GM12874 (cell line): ENCODE measurements at regions not wholly inside any gene's neighbourhood (a gene's known extent, or its start where the extent isn't known, plus 50 kb on each side); places are given as distances from the start of the nearest gene placed in this dataset.

Experiments used
- TF ChIP-seq, protein P1 (sequence below): IDR thresholded peaks from 2 replicates; pipeline ENCODE4 v1.5.1; 2011; ENCODE audit warnings: low read depth, mild to moderate bottlenecking, control low read depth, low read length, moderate library complexity; ENCODE audit not compliant: insufficient read depth

DNA sequence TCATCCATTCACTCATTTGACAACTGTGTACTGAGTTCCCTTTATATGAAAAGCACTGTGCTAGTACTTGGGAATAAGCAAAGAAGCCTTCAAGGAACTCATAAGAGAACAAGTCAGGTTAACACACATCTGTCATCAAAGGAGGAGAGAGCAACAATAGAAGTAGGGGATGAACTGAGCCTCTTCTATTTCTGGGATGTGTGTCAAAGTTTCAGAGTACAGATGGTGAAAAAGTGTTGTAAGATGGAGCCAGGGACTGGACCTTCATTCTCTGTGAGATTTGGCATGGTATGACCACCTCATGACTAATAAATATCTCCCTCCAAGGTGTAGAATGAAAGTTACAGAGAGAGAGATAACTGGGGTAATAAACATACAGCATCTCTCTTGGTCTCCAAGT, 349.8 kb upstream of the PLET1 start:
- TF ChIP-seq, protein P1, sequence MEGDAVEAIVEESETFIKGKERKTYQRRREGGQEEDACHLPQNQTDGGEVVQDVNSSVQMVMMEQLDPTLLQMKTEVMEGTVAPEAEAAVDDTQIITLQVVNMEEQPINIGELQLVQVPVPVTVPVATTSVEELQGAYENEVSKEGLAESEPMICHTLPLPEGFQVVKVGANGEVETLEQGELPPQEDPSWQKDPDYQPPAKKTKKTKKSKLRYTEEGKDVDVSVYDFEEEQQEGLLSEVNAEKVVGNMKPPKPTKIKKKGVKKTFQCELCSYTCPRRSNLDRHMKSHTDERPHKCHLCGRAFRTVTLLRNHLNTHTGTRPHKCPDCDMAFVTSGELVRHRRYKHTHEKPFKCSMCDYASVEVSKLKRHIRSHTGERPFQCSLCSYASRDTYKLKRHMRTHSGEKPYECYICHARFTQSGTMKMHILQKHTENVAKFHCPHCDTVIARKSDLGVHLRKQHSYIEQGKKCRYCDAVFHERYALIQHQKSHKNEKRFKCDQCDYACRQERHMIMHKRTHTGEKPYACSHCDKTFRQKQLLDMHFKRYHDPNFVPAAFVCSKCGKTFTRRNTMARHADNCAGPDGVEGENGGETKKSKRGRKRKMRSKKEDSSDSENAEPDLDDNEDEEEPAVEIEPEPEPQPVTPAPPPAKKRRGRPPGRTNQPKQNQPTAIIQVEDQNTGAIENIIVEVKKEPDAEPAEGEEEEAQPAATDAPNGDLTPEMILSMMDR = no peak

DNA sequence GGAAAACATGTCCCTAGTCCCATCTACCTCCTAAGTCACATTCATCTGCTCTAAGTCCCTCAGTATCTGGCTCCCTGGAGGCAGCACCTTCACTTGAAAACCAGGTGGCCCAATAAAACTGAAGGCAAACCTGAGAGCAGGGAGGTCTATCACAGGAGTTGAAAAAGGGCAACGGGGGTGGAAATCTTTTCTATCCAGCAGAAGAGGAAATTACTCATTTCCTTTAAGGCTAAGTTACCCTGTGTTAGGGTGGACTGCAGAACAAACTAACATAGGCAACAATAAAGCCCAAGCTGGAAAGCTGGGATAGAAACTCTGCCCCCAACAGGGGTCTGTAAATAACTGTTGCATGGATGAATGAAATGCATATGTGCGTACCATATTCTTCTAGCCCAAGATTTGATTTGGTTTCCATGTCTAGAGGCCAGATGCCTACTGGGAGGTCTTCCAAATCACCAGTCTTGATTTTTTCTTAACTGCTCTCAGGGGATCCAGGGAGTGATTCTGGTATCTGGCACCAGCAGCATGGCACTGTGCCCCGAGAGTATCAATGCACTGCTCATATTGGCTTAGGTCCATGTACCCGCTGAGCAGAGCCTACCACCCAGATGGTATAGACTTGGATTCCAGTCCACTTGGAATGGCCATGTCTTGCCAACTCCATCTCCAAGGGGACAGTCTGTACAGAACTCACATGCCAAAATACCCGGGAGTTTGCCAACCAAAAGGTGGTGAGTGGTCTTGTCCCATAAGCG, 350.0 kb upstream of the NCAM1 start:
- TF ChIP-seq, protein P1 = no peak

DNA sequence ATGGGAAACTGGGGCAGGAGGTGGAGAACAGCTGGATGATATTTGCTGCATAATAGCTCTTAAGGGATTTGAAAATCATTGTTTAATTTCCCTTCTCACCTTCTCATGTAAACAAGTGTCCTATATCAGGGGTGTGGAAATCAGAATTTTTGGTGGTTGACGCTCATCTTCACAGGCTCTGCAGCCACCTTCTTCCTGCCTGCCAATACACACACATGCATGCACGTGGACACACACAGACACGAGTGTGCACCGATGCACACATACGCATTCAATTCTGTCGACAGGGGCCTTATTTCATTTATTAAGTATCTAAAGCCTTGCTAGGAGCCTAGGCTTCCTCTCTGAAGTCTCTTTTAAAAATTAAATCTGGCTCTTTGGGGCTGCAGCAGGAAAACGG, 349.4 kb upstream of the NCAM1 start:
- TF ChIP-seq, protein P1 = no peak

DNA sequence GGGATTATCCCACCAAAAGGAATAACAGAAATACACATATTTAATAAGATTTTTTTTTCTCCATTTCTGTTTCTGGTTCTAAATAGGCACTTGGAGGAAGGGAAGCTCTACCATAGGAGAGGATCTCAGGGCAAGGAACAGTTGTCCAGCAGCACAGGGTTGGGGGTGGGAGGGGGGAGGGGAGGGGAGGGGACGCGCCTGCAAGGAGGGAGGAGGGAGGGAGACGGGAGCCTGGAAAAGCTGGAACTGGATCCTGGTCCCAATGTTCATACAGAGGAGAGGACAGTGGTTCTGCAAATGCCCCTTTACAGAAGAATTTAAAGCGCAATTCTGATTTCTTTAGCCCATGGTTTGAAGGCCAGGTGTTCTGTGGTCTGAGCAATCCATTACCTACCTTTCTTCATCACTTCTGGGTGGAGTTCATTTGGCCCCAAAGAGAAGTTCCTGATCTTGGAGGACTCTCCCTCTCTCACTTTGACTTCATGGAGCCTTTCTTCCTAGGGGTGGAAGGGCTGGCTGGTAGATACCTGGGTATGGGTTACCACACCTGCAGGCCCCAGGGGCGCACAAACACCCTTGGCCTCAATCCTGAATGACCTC, 348.9 kb upstream of the NCAM1 start:
- TF ChIP-seq, protein P1 = no peak

DNA sequence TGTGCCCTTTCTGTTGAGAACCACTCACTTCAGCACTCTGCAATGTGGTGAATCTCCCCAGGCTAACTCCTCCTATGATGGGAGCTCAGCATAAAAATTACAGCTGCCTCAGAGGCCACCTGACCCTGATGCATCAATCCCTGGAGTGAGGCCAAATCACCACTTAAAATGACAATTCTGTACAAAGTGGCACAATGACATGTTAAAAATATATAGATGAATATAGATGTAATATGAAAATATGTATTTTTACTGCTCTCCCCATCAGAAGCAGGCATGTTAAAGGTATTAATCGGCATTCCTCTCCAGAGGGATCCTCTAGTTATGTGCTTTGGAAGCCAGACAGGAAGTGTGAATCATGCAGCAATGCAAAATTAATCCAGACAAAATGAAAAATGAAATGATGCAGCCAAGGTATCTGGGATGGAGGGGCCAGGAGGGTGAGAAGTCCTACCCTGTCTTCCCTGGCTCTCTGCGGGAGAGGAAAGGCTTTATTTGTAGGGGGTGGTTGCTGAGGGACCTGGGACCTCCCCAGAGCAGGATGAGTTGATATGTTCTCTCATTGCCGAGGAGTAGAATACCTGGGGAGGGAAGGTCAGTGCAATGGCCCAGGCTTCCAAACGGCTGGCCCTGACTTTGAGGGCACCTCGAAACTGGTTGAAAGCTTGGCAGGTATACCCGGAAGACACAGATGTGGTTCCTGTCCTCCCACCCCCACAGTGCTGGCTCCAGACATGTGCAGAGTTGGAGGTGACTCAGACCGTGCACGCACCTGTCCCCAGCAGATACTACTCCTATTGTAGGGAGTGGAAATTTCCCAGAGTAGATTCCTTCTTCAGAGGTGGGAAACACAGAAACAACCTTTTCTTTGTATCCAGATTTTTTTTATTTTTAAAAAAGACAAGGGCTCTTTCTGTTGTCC, 347.9 kb upstream of the NCAM1 start:
- TF ChIP-seq, protein P1 = no peak

DNA sequence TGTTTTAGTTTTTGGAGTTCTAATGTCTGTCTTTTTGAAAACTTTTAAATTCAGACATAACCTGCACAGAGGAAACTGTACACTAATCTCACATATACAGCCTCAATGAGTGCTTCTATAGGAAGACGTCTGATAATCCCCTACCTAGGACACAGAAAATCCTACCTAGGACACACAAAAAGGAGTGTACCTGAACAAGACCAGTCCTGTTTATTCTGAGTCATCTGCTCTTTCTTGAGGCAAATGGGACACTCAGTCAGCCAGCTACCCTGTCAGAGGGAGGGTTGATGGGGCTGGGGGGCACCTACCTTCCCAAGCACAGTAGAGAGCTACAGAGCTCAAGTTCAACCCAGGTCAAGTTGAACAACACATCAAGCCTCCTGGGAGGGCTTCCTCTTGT, 346.6 kb upstream of the NCAM1 start:
- TF ChIP-seq, protein P1 = no peak

DNA sequence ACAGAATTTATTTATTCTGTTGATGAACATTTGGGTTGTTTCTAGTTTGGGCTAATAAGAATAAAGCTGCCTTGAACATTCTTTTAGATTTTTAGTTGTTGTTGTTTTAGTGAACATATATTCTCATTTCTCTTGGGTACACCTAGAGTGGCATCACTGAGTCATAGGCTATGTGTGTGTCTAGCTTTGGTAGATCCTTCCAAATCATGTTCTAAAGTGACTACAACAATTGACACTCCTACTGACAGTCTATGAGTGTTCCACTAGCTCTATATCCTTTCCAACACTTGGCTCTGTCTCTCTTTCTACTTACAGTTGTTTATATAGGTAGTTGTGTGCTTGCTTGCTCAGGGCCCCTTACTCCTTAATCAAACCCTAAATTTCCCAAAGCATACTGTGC, 346.0 kb upstream of the NCAM1 start:
- TF ChIP-seq, protein P1 = no peak
